T-helper 1 cell treated with Interleukin-12 subunit alpha and Interleukin-12 subunit beta and Interleukin-4 antibody, amounts not matched to agents 30 ng/mL and 1 ng/mL, for 36 hours (primary cell): ENCODE measurements at regions not wholly inside any gene's neighbourhood (a gene's known extent, or its start where the extent isn't known, plus 50 kb on each side); places are given as distances from the start of the nearest gene placed in this dataset.

Experiments
- intact Hi-C: fragments of 100-400 bp; cut with micrococcal nuclease; formaldehyde crosslinking; loops from one replicate; pipeline ENCODE4 v1.15.1; 2024

- intact Hi-C loops: no loop called here
Measured at GRCh38 chr20:39524371-39524911, 562.3 kb downstream of the DHX35 start.

DNA sequence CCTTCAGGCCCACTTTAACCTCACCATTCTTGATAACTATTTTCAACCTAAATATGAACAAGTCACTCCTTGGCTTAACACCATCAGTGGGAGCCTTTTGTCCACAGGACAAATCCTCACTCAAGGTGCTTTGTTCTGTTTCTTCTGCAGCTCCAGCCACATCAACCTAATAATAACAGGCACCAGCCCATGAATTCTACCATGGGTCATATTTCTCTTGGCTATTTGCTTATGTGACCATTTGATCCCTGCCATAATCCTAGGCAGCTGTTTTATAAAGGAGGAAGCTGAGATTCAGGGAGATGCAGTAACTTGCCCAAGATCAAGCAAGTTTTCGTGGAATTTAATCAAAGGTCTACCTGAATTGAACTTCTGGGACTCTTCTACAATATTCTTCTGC is 561.3 kb downstream of the DHX35 start:
- intact Hi-C loops: no loop called here

DNA sequence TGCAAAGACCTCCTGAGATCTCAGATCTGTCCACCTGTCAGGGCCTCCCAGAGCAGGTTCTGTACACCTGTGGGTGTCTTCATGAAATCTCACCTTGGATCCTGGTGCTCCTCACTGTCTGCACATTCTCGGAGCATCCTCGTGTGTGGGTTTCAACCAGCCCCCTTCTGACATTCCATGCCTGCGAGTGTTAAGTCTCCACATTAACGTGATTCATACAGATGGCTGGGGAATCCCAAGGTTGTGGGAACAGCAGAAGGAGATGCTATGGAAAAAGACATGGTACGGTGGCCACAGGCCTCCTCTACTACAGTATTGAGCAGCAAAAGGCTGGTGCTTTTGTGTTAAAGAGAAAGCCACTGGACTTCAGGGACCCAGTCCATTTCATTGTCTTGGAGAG is 556.5 kb downstream of the DHX35 start:
- intact Hi-C loops: no loop called here

- intact Hi-C loops: no loop called here
Measured at GRCh38 chr20:39516964-39517363, 554.8 kb downstream of the DHX35 start.

DNA sequence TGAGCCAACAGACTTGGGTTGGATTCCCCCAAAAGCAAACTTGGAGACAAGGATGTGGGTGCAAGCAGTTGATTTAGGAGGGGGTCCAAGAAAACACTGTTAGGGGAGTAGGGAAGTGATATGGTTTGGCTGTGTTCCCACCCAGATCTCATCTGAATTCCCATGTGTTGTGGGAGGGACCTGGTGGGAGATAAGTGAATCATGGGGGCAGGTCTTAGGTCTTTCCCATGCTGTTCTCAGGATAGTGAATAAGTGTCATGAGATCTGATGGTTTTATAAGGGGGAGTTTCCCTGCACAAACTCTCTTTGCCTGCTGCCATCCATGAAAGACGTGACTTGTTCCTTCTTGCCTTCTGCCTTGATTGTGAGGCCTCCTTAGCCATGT is 542.6 kb downstream of the DHX35 start:
- intact Hi-C loops: no loop called here

DNA sequence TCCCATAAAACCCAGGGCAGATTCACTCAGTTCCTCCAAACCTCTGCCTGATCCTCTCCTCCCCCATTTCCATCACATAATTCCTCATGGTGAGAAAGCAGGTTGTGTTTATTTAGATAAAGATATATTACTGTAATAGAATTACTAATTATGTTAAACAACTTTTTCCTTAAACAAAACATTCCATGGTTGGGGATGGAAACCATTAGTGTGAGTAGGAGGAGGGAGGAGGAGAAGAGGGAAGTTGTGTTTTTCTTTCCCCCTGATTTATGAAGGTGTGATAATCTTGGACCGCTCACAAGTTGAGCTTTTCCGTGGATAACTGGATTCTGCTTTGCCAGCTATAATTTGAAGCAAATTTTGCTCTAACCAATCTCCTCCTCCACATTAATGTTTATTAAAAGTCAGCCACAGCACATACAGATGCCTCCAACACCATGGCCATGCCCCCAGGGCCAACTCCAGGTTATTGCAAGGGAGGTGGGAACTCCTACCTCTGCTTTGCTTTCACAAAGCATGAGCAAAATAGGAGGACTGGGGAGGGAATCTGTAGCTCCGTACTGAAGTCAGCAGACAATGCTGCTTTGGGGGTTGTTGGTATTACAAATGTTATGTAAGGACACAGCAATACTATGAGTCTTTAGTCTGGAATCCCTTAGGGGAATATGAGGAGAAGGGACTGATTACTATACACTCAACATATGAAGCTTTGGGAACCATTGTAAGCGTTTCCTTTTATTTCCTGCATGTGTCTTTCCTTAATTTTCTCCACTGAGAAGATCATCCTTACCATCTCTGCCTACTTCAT is 542.0 kb downstream of the DHX35 start:
- intact Hi-C loops: no loop called here

GRCh38 chr20:39492223-39492797 is 530.2 kb downstream of the DHX35 start:
- intact Hi-C loops: no loop called here

- intact Hi-C loops: no loop called here
Measured at GRCh38 chr20:39491711-39492110, 529.6 kb downstream of the DHX35 start.

DNA sequence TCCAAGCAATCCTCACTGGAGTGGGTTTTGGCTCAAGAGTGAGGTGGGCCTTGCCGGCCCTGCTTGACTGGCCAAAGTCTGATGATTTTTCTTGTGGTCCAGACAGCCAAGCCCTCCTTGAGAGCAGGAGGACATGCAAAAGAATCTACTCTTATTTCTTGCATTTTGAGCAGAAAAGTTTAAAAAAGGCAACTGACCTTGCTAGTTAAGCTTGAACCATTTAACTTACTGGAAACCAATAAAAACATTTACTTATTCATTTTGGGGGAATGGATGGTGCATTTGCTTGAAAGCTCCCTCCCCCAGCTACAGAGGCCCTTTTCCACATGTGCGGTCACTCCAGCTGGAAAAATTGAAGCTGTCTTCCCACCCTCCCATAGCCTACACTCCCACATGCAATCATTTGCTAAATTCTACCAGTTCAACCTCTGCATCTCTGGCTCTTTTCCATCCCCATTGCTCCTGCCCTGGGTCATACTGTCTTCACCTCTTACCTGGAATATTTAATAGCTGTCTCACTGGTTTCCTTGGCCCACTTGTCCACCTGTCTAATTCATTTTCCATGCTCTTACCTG is 527.9 kb downstream of the DHX35 start:
- intact Hi-C loops: no loop called here

GRCh38 chr20:39480276-39481043 is 518.3 kb downstream of the DHX35 start:
- intact Hi-C loops: no loop called here

GRCh38 chr20:39479196-39479810 is 517.2 kb downstream of the DHX35 start:
- intact Hi-C loops: no loop called here

DNA sequence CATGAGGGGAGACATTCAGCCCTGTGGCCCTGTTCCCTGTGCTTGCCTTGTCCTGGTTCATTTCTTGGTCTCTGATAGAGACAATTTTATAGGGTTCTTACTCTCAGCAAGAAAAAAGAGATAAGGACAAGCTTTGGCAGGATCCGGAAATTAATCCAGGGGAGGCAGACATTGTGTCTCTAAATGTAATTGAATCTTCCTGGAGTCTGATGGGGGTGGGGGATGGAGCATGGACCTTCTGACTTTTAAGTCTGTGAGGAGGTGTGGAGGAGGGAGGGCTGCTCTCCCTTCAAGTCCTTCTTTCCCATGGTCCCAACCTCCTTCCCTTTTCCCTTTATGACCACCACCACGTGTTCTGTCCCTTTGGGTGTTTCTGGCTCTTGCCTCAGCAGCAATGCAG is 512.7 kb downstream of the DHX35 start:
- intact Hi-C loops: no loop called here

- intact Hi-C loops: no loop called here
Measured at GRCh38 chr20:39473536-39473935, 511.4 kb downstream of the DHX35 start.

GRCh38 chr20:39468703-39469102 is 506.6 kb downstream of the DHX35 start:
- intact Hi-C loops: no loop called here

- intact Hi-C loops: no loop called here
Measured at GRCh38 chr20:39464238-39464637, 502.1 kb downstream of the DHX35 start.

GRCh38 chr20:39462416-39462945 is 500.3 kb downstream of the DHX35 start:
- intact Hi-C loops: no loop called here

GRCh38 chr20:39458452-39458851 is 496.3 kb downstream of the DHX35 start:
- intact Hi-C loops: no loop called here

- intact Hi-C loops: no loop called here
Measured at GRCh38 chr20:39453890-39454289, 491.7 kb downstream of the DHX35 start.

DNA sequence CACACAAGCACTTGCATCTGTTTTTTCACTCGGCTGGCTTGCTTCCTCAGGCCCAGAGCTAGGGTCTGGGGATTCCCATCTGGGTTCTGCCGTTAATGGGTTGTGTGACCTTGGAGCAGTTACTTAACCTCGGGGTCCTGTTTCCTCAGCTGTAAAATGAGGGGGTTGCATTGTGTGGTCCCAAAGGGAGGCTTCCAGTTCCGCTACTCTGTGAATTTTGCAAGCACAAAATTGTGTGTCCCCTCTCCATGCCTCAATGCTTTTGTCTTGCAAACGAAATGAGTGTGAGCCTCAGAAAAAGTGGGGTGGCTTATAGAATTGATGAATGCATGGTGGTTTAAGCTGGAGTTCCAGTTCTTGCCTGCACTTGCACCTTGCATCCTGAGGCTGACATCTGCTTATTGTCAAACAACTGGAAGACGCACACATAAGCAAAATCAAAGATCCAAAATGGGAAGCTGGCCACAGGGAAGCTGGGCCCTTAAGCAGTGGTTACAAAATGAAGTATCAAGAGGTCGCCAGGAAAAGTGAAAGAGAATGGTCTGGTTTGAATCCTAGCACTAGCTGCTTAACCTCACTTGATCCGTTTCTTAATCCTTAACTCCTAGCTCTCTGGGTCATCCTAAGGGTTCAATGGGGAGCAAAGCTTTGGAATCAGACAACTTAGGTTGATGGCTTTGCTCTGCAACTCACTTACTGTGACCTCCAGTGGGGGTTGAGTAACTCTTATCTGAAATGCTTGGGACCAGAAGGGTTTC is 490.6 kb downstream of the DHX35 start:
- intact Hi-C loops: no loop called here

- intact Hi-C loops: no loop called here
Measured at GRCh38 chr20:39451386-39451785, 489.2 kb downstream of the DHX35 start.
